Central memory CD8-positive, alpha-beta T cell (primary cell): ENCODE measurements at regions not wholly inside any gene's neighbourhood (a gene's known extent, or its start where the extent isn't known, plus 50 kb on each side); places are given as distances from the start of the nearest gene placed in this dataset.
"Not testable (repeated sequence)": the region's sequence is repeated elsewhere in the genome, so short reads cannot be mapped to it uniquely, and the experiment has no call there.

Source experiments
- ATAC-seq: fragments of 150-1000 bp; cut with Tn5 transposase; replicated peaks from 2 replicates; pipeline ENCODE4 v1.10.0; 2022; ENCODE audit warnings: mild to moderate bottlenecking, moderate FRiP score, moderate number of reproducible peaks; ENCODE audit not compliant: poor library complexity, severe bottlenecking; ENCODE audit errors: extremely low read depth
- DNase-seq, 2 donors: peaks; one replicate each; pipeline ENCODE4 v3.0.0; 2021; ENCODE audit warnings: low spot score in 2 of 2
- H3K27ac Mint-ChIP-seq: one replicate; pipeline ENCODE4 v1.8.0; 2022; ENCODE audit warnings: low read depth, mild to moderate bottlenecking, moderate library complexity, mixed read lengths
- H3K27me3 Mint-ChIP-seq: one replicate; pipeline ENCODE4 v1.8.0; 2022; ENCODE audit warnings: mixed read lengths
- H3K36me3 Mint-ChIP-seq: one replicate; pipeline ENCODE4 v1.8.0; 2022; ENCODE audit warnings: mild to moderate bottlenecking, moderate library complexity, mixed read lengths; ENCODE audit not compliant: insufficient read depth
- H3K4me1 Mint-ChIP-seq: one replicate; pipeline ENCODE4 v1.8.0; 2022; ENCODE audit warnings: mixed read lengths
- H3K4me3 Mint-ChIP-seq: one replicate; pipeline ENCODE4 v1.8.0; 2022; ENCODE audit warnings: mild to moderate bottlenecking, moderate library complexity, mixed read lengths
- H3K9me3 Mint-ChIP-seq: one replicate; pipeline ENCODE4 v1.8.0; 2022; ENCODE audit warnings: mixed read lengths

DNA sequence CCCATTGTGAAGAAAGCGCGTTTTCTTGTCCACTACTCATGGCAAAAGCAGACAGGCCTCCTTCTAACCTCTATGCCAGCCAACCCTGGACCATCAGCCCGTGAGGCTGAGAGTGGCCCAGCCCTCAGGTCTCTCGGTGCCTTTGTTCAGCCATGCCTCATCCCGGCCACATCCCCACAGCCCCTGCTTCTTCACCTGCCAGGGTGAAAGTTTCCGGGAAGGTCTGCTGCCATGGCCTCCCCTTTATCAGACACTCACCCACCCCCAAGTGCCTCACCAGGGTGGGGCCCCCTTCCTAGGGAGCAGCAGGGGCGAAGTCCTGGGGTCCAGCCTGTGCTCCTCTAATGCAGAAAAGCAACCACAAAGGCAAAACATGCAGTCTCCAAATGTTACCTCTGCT, 478.4 kb upstream of the SALL3 start:
- ATAC-seq (no peak), DNase-seq (no peak)
- H3K36me3 Mint-ChIP-seq, result no peaks in the 10 kb centered on the region
- no peak overlapping the region for H3K27ac Mint-ChIP-seq
- no peaks in the 10 kb centered on the region for H3K27me3 Mint-ChIP-seq
- H3K4me3 Mint-ChIP-seq, result no peak overlapping the region
- H3K4me1 Mint-ChIP-seq, result no peaks in the 10 kb centered on the region
- no peaks in the 10 kb centered on the region for H3K9me3 Mint-ChIP-seq

DNA sequence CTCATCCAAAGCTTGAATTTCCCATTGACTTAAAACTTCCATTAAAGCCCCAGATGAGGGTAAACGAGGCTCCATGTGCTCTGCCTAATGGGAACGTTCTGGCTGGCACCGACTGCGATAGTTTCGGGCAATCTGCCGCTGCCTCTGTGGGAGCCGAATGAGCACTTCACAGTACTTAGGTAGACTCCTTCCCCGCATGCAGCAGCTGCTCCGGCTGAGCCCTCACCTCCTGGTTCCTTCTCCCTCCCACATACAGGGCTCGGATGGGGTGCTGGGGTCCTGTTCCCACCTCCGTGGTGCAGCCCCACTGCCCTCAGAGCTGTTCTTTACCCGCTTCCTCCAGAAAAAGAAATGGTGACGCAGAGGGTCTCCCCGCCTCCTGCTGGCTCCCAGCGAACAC, 476.5 kb upstream of the SALL3 start:
- no peak for DNase-seq
- peaks cover 3% of the 10 kb centered on the region for H3K9me3 Mint-ChIP-seq
- no peaks in the 10 kb centered on the region for H3K27me3 Mint-ChIP-seq
- H3K27ac Mint-ChIP-seq, result no peak overlapping the region
- no peaks in the 10 kb centered on the region for H3K36me3 Mint-ChIP-seq
- no peak overlapping the region for H3K4me3 Mint-ChIP-seq
- H3K4me1 Mint-ChIP-seq, result no peaks in the 10 kb centered on the region
- ATAC-seq, result no peak

DNA sequence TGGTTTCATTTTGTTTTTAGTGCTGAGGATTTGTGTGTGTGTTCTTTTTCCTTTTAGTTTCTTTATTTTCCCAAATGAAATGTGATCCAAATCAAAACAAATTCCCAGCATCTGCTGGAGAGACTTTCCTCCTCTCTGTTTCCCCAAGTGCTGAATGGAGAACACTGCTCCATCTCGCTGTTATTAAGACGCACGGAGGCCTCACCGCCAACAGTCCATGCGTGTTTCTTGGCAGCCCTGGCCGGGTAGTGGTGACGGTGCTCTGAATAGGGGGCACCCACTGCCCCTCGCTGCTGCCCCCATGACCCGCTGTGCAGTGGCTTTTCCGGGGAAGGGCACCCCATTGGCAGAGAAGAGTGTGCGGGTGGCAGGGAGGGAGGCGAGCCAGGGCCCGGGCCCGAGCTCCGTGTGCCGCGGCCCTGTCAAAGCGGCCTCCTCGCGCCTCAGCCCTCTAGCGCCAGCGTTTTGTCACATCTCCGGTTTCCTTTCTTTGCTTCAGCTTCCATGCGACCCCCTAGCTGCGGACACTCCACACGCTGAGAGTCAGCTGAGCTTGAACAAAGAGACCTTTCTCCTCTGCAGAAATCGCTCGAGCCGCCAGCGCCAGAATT, 473.7 kb upstream of the SALL3 start:
- H3K27me3 Mint-ChIP-seq, result no peaks in the 10 kb centered on the region
- no peak overlapping the region for H3K4me3 Mint-ChIP-seq
- no peaks in the 10 kb centered on the region for H3K4me1 Mint-ChIP-seq
- DNase-seq (no peak), ATAC-seq (no peak)
- no peak overlapping the region for H3K27ac Mint-ChIP-seq
- peaks cover 7% of the 10 kb centered on the region for H3K9me3 Mint-ChIP-seq
- H3K36me3 Mint-ChIP-seq, result no peaks in the 10 kb centered on the region

DNA sequence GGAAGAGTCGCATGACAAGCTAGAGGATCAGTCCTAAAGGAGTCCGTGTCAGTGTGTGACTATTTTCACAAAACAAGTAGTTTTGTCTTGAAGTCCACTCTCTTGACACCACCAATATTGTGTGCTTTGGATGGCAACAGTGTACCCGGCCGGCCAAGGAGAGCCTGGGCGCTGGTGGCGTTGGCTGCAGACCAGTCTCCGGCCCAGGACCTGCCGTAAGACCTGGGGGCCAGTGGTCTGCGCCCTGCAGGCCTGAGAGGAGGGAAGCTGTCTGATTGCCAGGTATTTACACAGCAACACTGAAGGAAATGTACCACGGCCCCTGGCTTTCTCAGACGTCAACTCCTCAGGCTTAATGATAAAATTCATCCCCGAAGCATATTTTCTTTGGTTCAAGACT, 472.4 kb upstream of the SALL3 start:
- no peak overlapping the region for H3K27ac Mint-ChIP-seq
- no peak for ATAC-seq
- no peak overlapping the region for H3K4me3 Mint-ChIP-seq
- DNase-seq, result no peak
- no peaks in the 10 kb centered on the region for H3K36me3 Mint-ChIP-seq
- H3K9me3 Mint-ChIP-seq, result peaks cover 7% of the 10 kb centered on the region
- no peaks in the 10 kb centered on the region for H3K4me1 Mint-ChIP-seq
- H3K27me3 Mint-ChIP-seq, result no peaks in the 10 kb centered on the region

DNA sequence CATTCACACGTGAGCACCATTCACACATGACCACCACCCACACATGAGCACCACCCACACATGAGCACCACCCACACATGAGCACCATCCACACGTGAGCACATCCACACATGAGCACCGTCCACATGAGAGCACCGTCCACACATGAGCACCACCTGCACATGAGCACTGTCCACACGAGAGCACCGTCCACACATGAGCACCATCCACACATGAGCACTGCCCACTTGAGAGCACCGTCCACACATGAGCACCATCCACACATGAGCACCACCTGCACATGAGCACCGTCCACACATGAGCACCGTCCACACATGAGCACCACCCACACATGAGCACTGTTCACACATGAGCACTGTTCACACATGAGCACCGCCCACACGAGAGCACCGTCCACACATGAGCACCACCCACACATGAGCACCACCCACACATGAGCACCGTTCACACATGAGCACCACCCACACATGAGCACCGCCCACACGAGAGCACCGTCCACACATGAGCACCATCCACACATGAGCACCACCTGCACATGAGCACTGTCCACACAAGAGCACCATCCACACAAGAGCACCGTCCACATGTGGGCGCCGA, 471.3 kb upstream of the SALL3 start:
- not testable (repeated sequence) for DNase-seq, H3K27ac Mint-ChIP-seq, H3K9me3 Mint-ChIP-seq, H3K4me3 Mint-ChIP-seq, H3K36me3 Mint-ChIP-seq, ATAC-seq, H3K4me1 Mint-ChIP-seq, H3K27me3 Mint-ChIP-seq

DNA sequence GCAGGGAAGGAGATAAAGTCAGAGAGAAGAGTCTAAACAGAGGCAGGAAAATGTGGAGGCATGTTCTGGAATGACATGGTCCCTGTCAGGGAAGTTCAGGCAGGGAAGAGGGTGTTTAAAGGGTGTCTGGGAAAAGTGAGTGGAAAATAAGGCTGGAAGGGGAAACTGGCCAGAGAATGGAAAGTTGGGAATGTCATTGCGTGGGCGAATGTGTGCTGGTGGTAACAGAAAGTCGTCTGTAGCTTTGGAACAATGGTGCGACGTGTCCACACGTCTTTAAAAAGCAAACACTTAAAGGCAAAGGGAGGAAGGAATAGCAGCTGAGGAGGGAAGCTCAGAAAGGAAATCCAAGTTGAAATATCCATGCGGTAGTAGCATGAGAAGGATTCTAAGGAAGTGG, 469.5 kb upstream of the SALL3 start:
- no peak overlapping the region for H3K4me3 Mint-ChIP-seq
- no peak overlapping the region for H3K27ac Mint-ChIP-seq
- DNase-seq, result no peak
- peaks cover 7% of the 10 kb centered on the region for H3K9me3 Mint-ChIP-seq
- no peaks in the 10 kb centered on the region for H3K4me1 Mint-ChIP-seq
- H3K36me3 Mint-ChIP-seq, result no peaks in the 10 kb centered on the region
- H3K27me3 Mint-ChIP-seq, result no peaks in the 10 kb centered on the region
- no peak for ATAC-seq

DNA sequence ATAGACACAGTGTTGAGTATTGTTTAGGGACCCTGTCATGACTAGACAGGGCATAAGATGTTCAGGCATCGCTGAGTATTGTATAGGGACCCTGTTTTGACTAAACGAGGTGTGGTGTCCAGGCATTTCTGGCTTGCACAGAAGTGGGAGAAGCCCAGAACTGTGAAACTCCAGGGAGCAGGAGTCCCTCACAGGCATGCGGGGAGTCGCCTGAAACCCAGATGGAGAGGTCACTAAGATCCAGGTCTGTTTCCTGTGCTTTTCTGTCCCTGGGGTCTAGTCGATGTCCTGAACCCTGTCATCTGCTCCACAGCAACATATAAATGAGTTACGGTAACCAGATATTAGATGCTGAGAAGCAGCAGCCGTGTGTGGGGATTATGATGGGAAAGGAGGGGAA, 469.0 kb upstream of the SALL3 start:
- Mint-ChIP-seq H3K4me3 (no peak overlapping the region), H3K4me1 (no peaks in the 10 kb centered on the region), H3K27ac (no peak overlapping the region), H3K9me3 (peaks cover 7% of the 10 kb centered on the region), H3K27me3 (no peaks in the 10 kb centered on the region), H3K36me3 (no peaks in the 10 kb centered on the region)
- no peak for DNase-seq
- no peak for ATAC-seq

DNA sequence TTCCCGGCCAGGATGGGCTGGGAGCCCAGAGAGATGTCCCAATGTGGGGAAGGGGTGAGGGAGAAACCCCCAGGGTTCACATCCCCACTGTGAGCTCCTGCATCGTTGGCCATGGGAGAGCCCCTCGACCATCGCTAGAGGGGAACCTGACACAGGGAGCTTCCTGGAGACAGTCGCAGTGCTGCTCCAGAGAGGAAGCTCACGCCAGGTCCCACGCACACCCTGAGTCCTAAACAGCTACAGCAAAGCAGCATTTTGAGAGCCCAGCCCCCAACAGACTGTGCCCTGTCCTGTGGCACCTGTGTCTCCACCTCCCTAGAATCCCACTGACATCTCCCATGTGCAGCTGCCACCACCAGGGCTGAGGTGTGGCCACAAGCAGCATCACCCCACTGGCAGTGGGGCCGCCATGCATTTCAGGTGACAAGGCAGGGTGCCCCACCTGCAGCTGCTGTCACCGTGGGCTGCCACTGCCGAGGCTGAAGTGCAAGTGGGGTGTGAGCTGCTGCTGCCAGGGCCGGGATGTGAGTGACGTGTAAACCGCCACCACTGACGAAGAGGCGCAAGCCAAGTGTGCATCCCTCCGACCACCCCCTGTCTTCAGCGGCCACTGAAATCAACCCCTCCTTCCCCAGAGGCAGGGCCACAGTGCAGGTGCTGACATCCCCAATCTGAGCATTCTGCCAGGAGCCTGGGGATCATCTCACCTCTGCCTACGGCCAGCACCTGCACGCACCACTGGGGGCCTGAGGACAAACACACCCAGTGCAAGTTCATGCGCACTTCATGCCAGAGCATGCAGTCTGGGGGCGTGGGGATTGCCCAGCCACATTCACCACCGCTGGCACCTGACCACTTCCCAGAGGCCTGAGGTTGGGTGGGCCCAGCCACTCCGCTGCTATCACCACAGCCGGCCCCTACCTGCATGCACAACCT, 467.7 kb upstream of the SALL3 start:
- Mint-ChIP-seq H3K36me3 (no peaks in the 10 kb centered on the region), H3K4me3 (no peak overlapping the region), H3K27me3 (no peaks in the 10 kb centered on the region), H3K4me1 (no peaks in the 10 kb centered on the region), H3K9me3 (peaks cover 7% of the 10 kb centered on the region), H3K27ac (no peak overlapping the region)
- ATAC-seq, result no peak
- no peak for DNase-seq

DNA sequence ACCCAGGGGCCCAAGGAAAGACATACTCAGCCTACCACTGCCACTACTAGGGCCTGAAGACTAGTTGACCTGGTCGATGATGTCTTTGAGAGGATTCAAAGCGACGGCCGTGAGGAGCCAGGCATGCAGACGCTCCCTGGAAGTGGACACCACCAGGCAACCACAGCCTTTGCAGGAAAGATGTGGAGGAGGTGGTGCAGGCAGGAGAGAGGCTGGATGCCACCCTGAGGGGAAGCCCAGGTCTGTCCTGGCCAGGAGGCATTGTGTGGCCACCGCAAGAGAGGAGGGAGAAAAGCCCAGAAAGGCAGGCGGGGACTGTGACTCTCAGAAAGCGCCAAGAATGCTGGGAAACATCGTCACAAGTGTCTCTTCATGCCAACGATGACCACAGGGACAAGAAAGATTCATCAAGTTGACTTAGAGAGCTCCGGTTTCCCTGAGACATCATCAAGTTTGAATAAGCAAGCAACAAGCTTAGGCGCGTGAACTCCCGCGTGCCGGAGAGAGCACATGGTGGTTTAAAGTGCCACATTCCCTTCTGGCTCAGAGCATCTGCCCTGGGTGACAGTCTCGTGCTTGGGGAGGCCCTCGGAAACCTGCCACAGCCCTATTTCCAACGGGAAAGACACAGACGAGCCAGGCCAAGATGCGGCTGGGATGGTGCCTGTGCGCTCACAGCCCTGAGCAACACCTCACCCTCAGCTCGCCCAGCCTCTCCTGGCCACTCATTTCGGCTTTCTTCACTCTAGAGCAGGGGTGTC, 464.5 kb upstream of the SALL3 start:
- Mint-ChIP-seq H3K4me1 (no peaks in the 10 kb centered on the region), H3K4me3 (no peak overlapping the region), H3K36me3 (no peaks in the 10 kb centered on the region), H3K27ac (no peak overlapping the region), H3K27me3 (no peaks in the 10 kb centered on the region), H3K9me3 (peaks cover 4% of the 10 kb centered on the region)
- DNase-seq (no peak), ATAC-seq (no peak)

DNA sequence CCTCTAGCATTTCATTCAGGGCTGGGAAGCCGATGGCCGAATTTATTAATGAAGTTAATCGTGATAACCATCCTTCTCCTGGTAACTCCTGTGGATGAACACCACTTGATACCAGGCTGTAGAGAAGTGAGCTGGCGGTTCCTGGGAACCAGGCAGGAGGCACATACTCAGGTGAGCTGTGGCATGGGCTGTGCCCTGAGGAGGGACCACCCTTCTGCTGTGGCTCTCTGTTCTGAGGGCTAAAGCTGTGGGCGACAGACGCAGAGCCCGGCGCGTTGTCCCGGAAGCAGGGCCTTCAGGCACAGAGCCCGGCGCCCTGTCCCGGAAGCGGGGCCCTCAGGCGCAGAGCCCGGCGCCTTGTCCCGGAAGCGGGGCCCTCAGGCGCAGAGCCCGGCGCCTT, 462.3 kb upstream of the SALL3 start:
- Mint-ChIP-seq H3K27me3 (no peaks in the 10 kb centered on the region), H3K4me1 (no peaks in the 10 kb centered on the region), H3K27ac (no peak overlapping the region), H3K4me3 (no peak overlapping the region), H3K36me3 (no peaks in the 10 kb centered on the region), H3K9me3 (peaks cover 4% of the 10 kb centered on the region)
- DNase-seq, result no peak
- no peak for ATAC-seq

DNA sequence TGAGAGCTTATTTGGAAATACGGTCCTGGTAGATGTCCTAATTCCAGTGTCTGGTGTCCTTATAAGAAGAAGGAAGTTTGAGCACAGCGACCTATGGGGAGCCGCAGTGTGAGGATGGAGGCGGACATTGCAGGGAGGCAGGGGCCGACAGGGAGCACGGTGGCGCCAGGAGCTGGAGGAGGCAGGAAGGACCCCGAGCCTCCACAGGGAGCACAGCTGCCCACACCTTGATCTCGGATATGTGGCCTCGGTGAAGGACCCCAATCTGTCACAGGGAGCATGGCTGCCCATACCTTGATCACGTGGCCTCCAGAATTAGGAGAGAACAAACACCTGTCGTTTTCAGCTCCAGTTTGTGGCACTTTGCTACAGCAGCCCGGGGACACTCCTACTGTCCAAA, 461.6 kb upstream of the SALL3 start:
- Mint-ChIP-seq H3K36me3 (no peaks in the 10 kb centered on the region), H3K9me3 (peaks cover 4% of the 10 kb centered on the region), H3K4me3 (no peak overlapping the region), H3K4me1 (no peaks in the 10 kb centered on the region), H3K27me3 (peaks cover 4% of the 10 kb centered on the region), H3K27ac (no peak overlapping the region)
- no peak for ATAC-seq
- no peak for DNase-seq

DNA sequence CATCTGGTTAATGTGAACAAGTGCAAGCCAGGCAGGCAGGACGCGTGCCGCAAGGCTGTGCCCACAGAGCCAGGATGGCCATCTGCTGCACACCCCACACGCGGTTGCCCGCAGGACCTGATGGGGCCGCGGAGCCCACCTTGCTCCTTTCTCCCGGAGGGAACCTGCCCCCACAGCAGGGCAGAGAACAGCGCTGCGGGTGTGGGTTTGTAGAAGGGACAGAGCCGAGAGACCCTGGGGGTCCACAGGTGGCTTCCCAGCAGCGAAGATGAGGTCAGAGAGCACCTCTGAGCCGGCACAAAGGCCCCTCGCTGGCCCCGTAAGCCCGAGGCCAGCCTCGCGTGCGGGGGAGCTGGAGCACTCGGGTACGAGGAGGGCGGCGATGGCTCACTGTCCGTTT, 460.8 kb upstream of the SALL3 start:
- DNase-seq (no peak), ATAC-seq (no peak)
- Mint-ChIP-seq H3K4me3 (no peak overlapping the region), H3K27ac (no peak overlapping the region), H3K4me1 (no peaks in the 10 kb centered on the region), H3K9me3 (peaks cover 4% of the 10 kb centered on the region), H3K27me3 (peaks cover 9% of the 10 kb centered on the region), H3K36me3 (no peaks in the 10 kb centered on the region)
